DOHH2 (cell line): ENCODE measurements at regions not wholly inside any gene's neighbourhood (a gene's known extent, or its start where the extent isn't known, plus 50 kb on each side); places are given as distances from the start of the nearest gene placed in this dataset.
A peak's percentile ranks its signal among the peaks of the same experiment; 100 is the strongest.

Experiments used
- H3F3A ChIP-seq: fragments of 200-600 bp; sonication (generic), shearing (Covaris generic); 2 replicates; pipeline ENCODE4 v1.6.0; 2016; ENCODE audit warnings: antibody characterized with exemption, mild to moderate bottlenecking; ENCODE audit not compliant: control insufficient read depth, insufficient read depth
- H3K27ac ChIP-seq: fragments of 200-600 bp; sonication (generic); 2 replicates; pipeline ENCODE4 v1.5.1; 2014; ENCODE audit warnings: low read depth, mild to moderate bottlenecking, low read length, moderate library complexity
- H3K27me3 ChIP-seq: fragments of 200-600 bp; sonication (generic); 2 replicates; pipeline ENCODE4 v1.6.1; 2014; ENCODE audit warnings: mild to moderate bottlenecking, low read length, mixed read lengths; ENCODE audit not compliant: control insufficient read depth
- H3K36me3 ChIP-seq: fragments of 200-600 bp; sonication (generic); 2 replicates; pipeline ENCODE4 v1.6.1; 2014; ENCODE audit warnings: mild to moderate bottlenecking, low read length, moderate library complexity, mixed read lengths; ENCODE audit not compliant: control insufficient read depth
- H3K4me1 ChIP-seq: fragments of 200-600 bp; sonication (generic); 2 replicates; pipeline ENCODE4 v1.6.1; 2014; ENCODE audit warnings: mild to moderate bottlenecking, low read length, mixed read lengths; ENCODE audit not compliant: control insufficient read depth
- H3K4me2 ChIP-seq: fragments of 200-600 bp; sonication (generic); 2 replicates; pipeline ENCODE4 v1.6.0; 2014; ENCODE audit warnings: mild to moderate bottlenecking, low read length, moderate library complexity
- H3K4me3 ChIP-seq: fragments of 200-600 bp; sonication (generic); 2 replicates; pipeline ENCODE4 v1.5.1; 2014; ENCODE audit warnings: mild to moderate bottlenecking, low read length, mixed read lengths
- H3K79me2 ChIP-seq: fragments of 200-600 bp; sonication (generic); 2 replicates; pipeline ENCODE4 v1.6.1; 2014; ENCODE audit warnings: mild to moderate bottlenecking, low read length, mixed read lengths; ENCODE audit not compliant: control insufficient read depth
- H3K9me2 ChIP-seq: fragments of 200-600 bp; sonication (generic); replicated peaks from 2 replicates; pipeline ENCODE4 v1.6.1; 2014; ENCODE audit warnings: mild to moderate bottlenecking, low read length, mixed read lengths; ENCODE audit not compliant: control insufficient read depth
- H3K9me3 ChIP-seq: fragments of 200-600 bp; sonication (generic); 2 replicates; pipeline ENCODE4 v1.6.1; 2014; ENCODE audit warnings: antibody characterized with exemption, low read length, mixed read lengths; ENCODE audit not compliant: control insufficient read depth, insufficient read depth
- H4K20me1 ChIP-seq: fragments of 200-600 bp; sonication (generic); 2 replicates; pipeline ENCODE4 v1.6.0; 2014; ENCODE audit warnings: low read depth, mild to moderate bottlenecking, antibody characterized with exemption, low read length, moderate library complexity; ENCODE audit not compliant: control insufficient read depth, insufficient read depth
- EZH2phosphoT487 ChIP-seq: fragments of 200-600 bp; sonication (generic); IDR thresholded peaks from 2 replicates; pipeline ENCODE4 v1.6.1; 2017; ENCODE audit warnings: borderline replicate concordance, mild to moderate bottlenecking, antibody characterized with exemption, low read length, moderate library complexity, mixed read lengths
- TF ChIP-seq, protein P1 (sequence below): fragments of 200-600 bp; sonication (generic); IDR thresholded peaks from one replicate; pipeline ENCODE4 v1.5.1; 2014; ENCODE audit warnings: antibody characterized with exemption, mild to moderate bottlenecking, low read depth, low read length; ENCODE audit not compliant: poor library complexity, severe bottlenecking

- no peak overlapping the region for H3K4me3 ChIP-seq
- TF ChIP-seq, protein P1, sequence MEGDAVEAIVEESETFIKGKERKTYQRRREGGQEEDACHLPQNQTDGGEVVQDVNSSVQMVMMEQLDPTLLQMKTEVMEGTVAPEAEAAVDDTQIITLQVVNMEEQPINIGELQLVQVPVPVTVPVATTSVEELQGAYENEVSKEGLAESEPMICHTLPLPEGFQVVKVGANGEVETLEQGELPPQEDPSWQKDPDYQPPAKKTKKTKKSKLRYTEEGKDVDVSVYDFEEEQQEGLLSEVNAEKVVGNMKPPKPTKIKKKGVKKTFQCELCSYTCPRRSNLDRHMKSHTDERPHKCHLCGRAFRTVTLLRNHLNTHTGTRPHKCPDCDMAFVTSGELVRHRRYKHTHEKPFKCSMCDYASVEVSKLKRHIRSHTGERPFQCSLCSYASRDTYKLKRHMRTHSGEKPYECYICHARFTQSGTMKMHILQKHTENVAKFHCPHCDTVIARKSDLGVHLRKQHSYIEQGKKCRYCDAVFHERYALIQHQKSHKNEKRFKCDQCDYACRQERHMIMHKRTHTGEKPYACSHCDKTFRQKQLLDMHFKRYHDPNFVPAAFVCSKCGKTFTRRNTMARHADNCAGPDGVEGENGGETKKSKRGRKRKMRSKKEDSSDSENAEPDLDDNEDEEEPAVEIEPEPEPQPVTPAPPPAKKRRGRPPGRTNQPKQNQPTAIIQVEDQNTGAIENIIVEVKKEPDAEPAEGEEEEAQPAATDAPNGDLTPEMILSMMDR = no peak
- no peak for TF ChIP-seq EZH2phosphoT487
- H3K79me2 ChIP-seq = no peaks in the 10 kb centered on the region
- H3K4me1 ChIP-seq = no peaks in the 10 kb centered on the region
- H3K27ac ChIP-seq = no peak overlapping the region
- no peak overlapping the region for H3K4me2 ChIP-seq
- H3K9me2 ChIP-seq = no peaks in the 10 kb centered on the region
- peaks cover 19% of the 10 kb centered on the region for H3K27me3 ChIP-seq
- H4K20me1 ChIP-seq = 0 out of 2 replicates have a peak, but pooled peaks cover 3% of the 10 kb centered on the region
- no peaks in the 10 kb centered on the region for H3K36me3 ChIP-seq
- H3F3A ChIP-seq = no peaks in the 10 kb centered on the region
- no peaks in the 10 kb centered on the region for H3K9me3 ChIP-seq
Measured at GRCh38 chr4:111639876-111640275, 505.4 kb upstream of the FAM241A start.

- no peak for TF ChIP-seq EZH2phosphoT487
- TF ChIP-seq, protein P1 = peak; percentile 92
- Histone ChIP-seq H3K27me3 (peaks cover 11% of the 10 kb centered on the region), H3K79me2 (no peaks in the 10 kb centered on the region), H3K9me2 (no peaks in the 10 kb centered on the region), H3F3A (no peaks in the 10 kb centered on the region), H4K20me1 (0 out of 2 replicates have a peak, but pooled peaks cover 3% of the 10 kb centered on the region), H3K36me3 (no peaks in the 10 kb centered on the region), H3K9me3 (no peaks in the 10 kb centered on the region), H3K27ac (no peak overlapping the region), H3K4me3 (no peak overlapping the region), H3K4me2 (no peak overlapping the region), H3K4me1 (no peaks in the 10 kb centered on the region)
Measured at GRCh38 chr4:111641813-111642579, 503.3 kb upstream of the FAM241A start.

- Histone ChIP-seq H3K27ac (no peak overlapping the region), H3K4me3 (no peak overlapping the region), H3K9me3 (no peaks in the 10 kb centered on the region), H3K27me3 (no peaks in the 10 kb centered on the region), H3K4me1 (peaks cover 7% of the 10 kb centered on the region), H4K20me1 (no peaks in the 10 kb centered on the region), H3K36me3 (no peaks in the 10 kb centered on the region), H3K9me2 (no peaks in the 10 kb centered on the region), H3K79me2 (no peaks in the 10 kb centered on the region), H3K4me2 (no peak overlapping the region), H3F3A (no peaks in the 10 kb centered on the region)
- TF ChIP-seq, protein P1 = no peak
- TF ChIP-seq EZH2phosphoT487 = no peak
Measured at GRCh38 chr4:111648056-111648455, 497.2 kb upstream of the FAM241A start.
